Activated naive CD8-positive, alpha-beta T cell (primary cell): ENCODE measurements at regions not wholly inside any gene's neighbourhood (a gene's known extent, or its start where the extent isn't known, plus 50 kb on each side); places are given as distances from the start of the nearest gene placed in this dataset.

Experiments used
- H3K27ac Mint-ChIP-seq: one replicate; pipeline ENCODE4 v1.8.0; 2021; ENCODE audit warnings: mixed read lengths
- H3K27me3 Mint-ChIP-seq: one replicate; pipeline ENCODE4 v1.8.0; 2021; ENCODE audit warnings: mixed read lengths
- H3K36me3 Mint-ChIP-seq: one replicate; pipeline ENCODE4 v1.8.0; 2021; ENCODE audit warnings: mixed read lengths
- H3K4me1 Mint-ChIP-seq: one replicate; pipeline ENCODE4 v1.8.0; 2021; ENCODE audit warnings: low read depth, mixed read lengths
- H3K4me3 Mint-ChIP-seq: one replicate; pipeline ENCODE4 v1.8.0; 2021; ENCODE audit warnings: mild to moderate bottlenecking, mixed read lengths
- H3K9me3 Mint-ChIP-seq: one replicate; pipeline ENCODE4 v1.8.0; 2021; ENCODE audit warnings: low read depth, mixed read lengths

- H3K36me3 Mint-ChIP-seq = no peaks in the 10 kb centered on the region
- peaks cover 9% of the 10 kb centered on the region for H3K4me1 Mint-ChIP-seq
- H3K4me3 Mint-ChIP-seq = no peak overlapping the region
- no peak overlapping the region for H3K27ac Mint-ChIP-seq
- no peaks in the 10 kb centered on the region for H3K9me3 Mint-ChIP-seq
- H3K27me3 Mint-ChIP-seq = no peaks in the 10 kb centered on the region
These were observed 78.8 kb upstream of the UBL3 start for GRCh38 chr13:29929062-29929847.

GRCh38 chr13:29926098-29926476 lies 75.7 kb upstream of the UBL3 start:
- Mint-ChIP-seq H3K27me3 (no peaks in the 10 kb centered on the region), H3K4me1 (peaks cover 15% of the 10 kb centered on the region), H3K36me3 (no peaks in the 10 kb centered on the region), H3K27ac (no peak overlapping the region), H3K4me3 (no peak overlapping the region), H3K9me3 (no peaks in the 10 kb centered on the region)

GRCh38 chr13:29925457-29926097 lies 75.2 kb upstream of the UBL3 start:
- peak overlapping the region; percentile 25 for H3K27ac Mint-ChIP-seq
- H3K4me1 Mint-ChIP-seq = peaks cover 15% of the 10 kb centered on the region
- H3K9me3 Mint-ChIP-seq = no peaks in the 10 kb centered on the region
- no peaks in the 10 kb centered on the region for H3K36me3 Mint-ChIP-seq
- H3K4me3 Mint-ChIP-seq = no peak overlapping the region
- H3K27me3 Mint-ChIP-seq = no peaks in the 10 kb centered on the region

- Mint-ChIP-seq H3K27ac (no peak overlapping the region), H3K4me1 (peaks cover 15% of the 10 kb centered on the region), H3K9me3 (no peaks in the 10 kb centered on the region), H3K27me3 (no peaks in the 10 kb centered on the region), H3K4me3 (no peak overlapping the region), H3K36me3 (no peaks in the 10 kb centered on the region)
These were observed 74.3 kb upstream of the UBL3 start for GRCh38 chr13:29924482-29925350.

GRCh38 chr13:29923554-29924481 lies 73.4 kb upstream of the UBL3 start:
- Mint-ChIP-seq H3K36me3 (no peaks in the 10 kb centered on the region), H3K9me3 (no peaks in the 10 kb centered on the region), H3K4me3 (no peak overlapping the region), H3K27me3 (no peaks in the 10 kb centered on the region), H3K4me1 (peaks cover 15% of the 10 kb centered on the region), H3K27ac (peak overlapping the region; percentile 30)

- H3K4me1 Mint-ChIP-seq = peaks cover 15% of the 10 kb centered on the region
- H3K4me3 Mint-ChIP-seq = no peak overlapping the region
These were observed 72.5 kb upstream of the UBL3 start for GRCh38 chr13:29922896-29923295.

GRCh38 chr13:29922281-29922821 lies 71.9 kb upstream of the UBL3 start:
- Mint-ChIP-seq H3K36me3 (no peaks in the 10 kb centered on the region), H3K27me3 (no peaks in the 10 kb centered on the region), H3K4me3 (no peak overlapping the region), H3K4me1 (peaks cover 15% of the 10 kb centered on the region), H3K27ac (no peak overlapping the region), H3K9me3 (no peaks in the 10 kb centered on the region)

More at GRCh38 chr13:29922896-29923295, 72.5 kb upstream of the UBL3 start:
- H3K36me3 Mint-ChIP-seq = no peaks in the 10 kb centered on the region
- H3K27me3 Mint-ChIP-seq = no peaks in the 10 kb centered on the region
- H3K27ac Mint-ChIP-seq = no peak overlapping the region
- H3K9me3 Mint-ChIP-seq = no peaks in the 10 kb centered on the region

- Mint-ChIP-seq H3K4me1 (peaks cover 15% of the 10 kb centered on the region), H3K4me3 (no peak overlapping the region), H3K27me3 (no peaks in the 10 kb centered on the region), H3K27ac (no peak overlapping the region), H3K9me3 (no peaks in the 10 kb centered on the region), H3K36me3 (no peaks in the 10 kb centered on the region)
These were observed 71.1 kb upstream of the UBL3 start for GRCh38 chr13:29921542-29921941.

GRCh38 chr13:29920025-29920643 lies 69.7 kb upstream of the UBL3 start:
- Mint-ChIP-seq H3K27ac (no peak overlapping the region), H3K27me3 (no peaks in the 10 kb centered on the region), H3K9me3 (no peaks in the 10 kb centered on the region), H3K4me1 (peaks cover 8% of the 10 kb centered on the region), H3K4me3 (no peak overlapping the region), H3K36me3 (no peaks in the 10 kb centered on the region)

- Mint-ChIP-seq H3K4me1 (peaks cover 6% of the 10 kb centered on the region), H3K4me3 (no peak overlapping the region), H3K9me3 (no peaks in the 10 kb centered on the region), H3K27ac (no peak overlapping the region), H3K36me3 (no peaks in the 10 kb centered on the region), H3K27me3 (no peaks in the 10 kb centered on the region)
These were observed 68.4 kb upstream of the UBL3 start for GRCh38 chr13:29918845-29919244.

GRCh38 chr13:29917650-29918049 lies 67.2 kb upstream of the UBL3 start:
- H3K27ac Mint-ChIP-seq = no peak overlapping the region
- H3K4me1 Mint-ChIP-seq = peaks cover 1% of the 10 kb centered on the region
- H3K36me3 Mint-ChIP-seq = no peaks in the 10 kb centered on the region
- H3K27me3 Mint-ChIP-seq = no peaks in the 10 kb centered on the region
- H3K4me3 Mint-ChIP-seq = no peak overlapping the region
- H3K9me3 Mint-ChIP-seq = no peaks in the 10 kb centered on the region

- H3K4me3 Mint-ChIP-seq = no peak overlapping the region
- H3K9me3 Mint-ChIP-seq = no peaks in the 10 kb centered on the region
- no peaks in the 10 kb centered on the region for H3K27me3 Mint-ChIP-seq
- no peaks in the 10 kb centered on the region for H3K4me1 Mint-ChIP-seq
- no peak overlapping the region for H3K27ac Mint-ChIP-seq
- H3K36me3 Mint-ChIP-seq = no peaks in the 10 kb centered on the region
These were observed 64.2 kb upstream of the UBL3 start for GRCh38 chr13:29914581-29914980.

- H3K36me3 Mint-ChIP-seq = no peaks in the 10 kb centered on the region
These were observed 61.5 kb upstream of the UBL3 start for GRCh38 chr13:29911781-29912418.

More at GRCh38 chr13:29911781-29912418, 61.5 kb upstream of the UBL3 start:
- Mint-ChIP-seq H3K9me3 (no peaks in the 10 kb centered on the region), H3K4me3 (no peak overlapping the region), H3K4me1 (peaks cover 5% of the 10 kb centered on the region), H3K27ac (no peak overlapping the region), H3K27me3 (no peaks in the 10 kb centered on the region)
